ENCODE measurements at regions not wholly inside any gene's neighbourhood (a gene's known extent, or its start where the extent isn't known, plus 50 kb on each side); places are given as distances from the start of the nearest gene placed in this dataset.

DNA sequence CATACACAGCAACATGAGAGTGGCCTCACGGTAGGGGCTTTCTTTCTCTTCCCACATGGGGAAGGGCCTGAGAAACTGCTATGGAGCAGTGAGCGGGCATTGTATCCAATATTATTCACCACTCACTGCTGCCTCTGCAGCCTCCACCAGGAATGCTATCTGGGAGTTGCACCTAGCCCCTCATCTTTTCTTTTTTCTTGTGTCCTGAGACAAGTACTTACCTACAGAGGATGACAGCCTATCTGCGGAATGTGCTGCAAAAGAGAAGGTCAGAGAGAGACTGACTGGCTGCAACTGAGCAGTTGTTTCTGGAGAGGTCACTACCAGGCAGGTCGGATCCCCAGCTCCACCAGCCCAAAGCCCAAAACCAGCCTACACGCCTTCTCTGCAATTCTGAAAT lies 52.1 kb upstream of the HTATIP2 start:
- DNase-seq = no peak

DNA sequence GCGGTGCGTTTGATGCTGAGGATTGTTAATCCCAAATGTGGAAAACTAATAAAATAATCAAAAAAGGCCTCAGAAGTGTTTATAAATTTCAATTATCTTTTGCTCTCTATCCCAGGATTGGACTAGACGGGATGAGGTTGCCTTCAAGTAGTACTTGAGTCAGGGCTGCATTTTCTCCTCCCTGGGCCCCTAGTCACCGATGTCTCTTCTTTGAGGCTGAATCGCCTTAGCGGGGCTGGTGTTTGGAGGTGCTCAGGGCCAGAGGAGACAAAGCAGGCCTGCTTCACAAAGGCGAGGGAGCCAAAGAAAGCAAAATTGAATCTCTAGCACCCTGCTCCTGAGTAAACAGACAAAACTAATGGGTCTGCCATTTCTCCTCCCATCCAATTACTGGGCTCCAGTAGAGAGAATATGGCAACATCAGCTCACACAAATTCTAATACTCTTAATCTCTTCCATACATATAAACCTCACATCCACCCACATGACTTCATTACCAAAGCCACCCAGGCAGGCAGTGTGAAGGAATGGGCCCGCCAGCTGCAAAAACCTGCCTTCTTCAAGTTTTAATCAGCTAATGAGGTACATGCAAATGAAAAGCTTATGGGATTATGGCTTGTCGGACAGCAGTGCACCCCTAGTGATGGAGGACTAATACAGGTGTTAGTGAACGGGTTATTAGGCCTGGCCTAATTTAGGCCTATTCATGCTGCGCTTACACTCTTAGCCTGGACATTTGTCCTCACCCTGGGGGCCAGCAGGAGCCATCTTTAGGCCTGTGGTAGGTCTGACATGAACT lies 52.7 kb upstream of the HTATIP2 start:
- DNase-seq = no peak

- DNase-seq = no peak
These were observed 53.4 kb upstream of the HTATIP2 start for GRCh38 chr11:20310137-20310536.

DNA sequence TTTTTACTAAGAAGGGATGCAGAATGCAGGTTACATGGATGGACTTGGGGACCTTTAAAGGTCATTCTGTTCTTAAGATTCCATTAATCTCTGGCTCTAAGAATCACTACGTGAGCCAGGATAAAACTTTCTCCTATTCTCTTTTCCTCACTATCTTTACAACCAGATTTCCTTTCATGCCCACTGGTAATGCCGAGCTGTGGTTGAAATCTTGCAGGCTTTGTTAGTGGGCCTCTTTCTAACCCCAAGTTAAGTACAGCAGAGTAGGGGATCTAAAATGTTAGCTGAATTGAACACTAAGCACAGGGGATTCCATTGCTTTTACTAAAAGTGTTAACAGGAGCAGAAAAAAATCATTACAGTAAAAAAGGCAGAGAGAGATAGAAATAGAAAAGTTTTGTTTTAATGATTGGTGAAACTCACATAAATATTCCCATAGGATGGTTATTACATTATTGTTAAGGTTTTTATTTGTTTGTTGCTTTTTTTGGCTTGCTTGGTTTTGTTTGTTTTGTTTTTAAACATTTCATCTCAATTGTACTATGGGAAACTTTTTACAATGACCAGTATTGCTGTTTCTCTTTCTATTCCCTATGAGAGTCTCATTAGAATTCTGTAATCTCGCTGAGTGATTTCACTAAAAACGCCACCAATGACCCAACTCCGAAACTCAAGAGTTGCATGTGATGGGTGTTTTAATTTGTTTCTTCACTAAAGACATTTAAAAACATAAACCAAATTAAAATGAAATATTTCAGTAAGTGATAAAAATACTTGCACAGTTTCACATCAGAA lies 54.1 kb upstream of the HTATIP2 start:
- no peak for DNase-seq

GRCh38 chr11:20308601-20309000 lies 54.9 kb upstream of the HTATIP2 start:
- DNase-seq = no peak

- peak; percentile 77 for DNase-seq
These were observed 60.0 kb upstream of the HTATIP2 start for GRCh38 chr11:20303391-20303965.

DNA sequence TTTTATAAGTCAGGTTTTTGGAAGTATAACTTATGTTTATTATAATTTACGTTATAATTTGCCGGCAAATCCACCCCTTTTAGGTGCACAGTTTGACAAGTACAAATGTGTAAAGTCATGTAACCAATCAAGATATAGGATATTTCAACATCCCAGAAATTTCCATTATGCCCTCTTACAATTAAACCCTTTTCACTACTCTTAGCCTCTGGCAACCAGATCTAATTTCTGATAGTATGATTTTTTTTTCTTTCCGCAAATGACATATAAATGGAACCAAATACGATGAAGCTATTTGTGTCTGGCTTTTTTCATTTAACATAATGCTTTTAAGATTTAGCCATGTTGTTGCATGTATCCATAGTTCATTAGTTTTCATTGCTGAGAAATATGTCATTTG lies 69.5 kb upstream of the HTATIP2 start:
- DNase-seq = no peak

DNA sequence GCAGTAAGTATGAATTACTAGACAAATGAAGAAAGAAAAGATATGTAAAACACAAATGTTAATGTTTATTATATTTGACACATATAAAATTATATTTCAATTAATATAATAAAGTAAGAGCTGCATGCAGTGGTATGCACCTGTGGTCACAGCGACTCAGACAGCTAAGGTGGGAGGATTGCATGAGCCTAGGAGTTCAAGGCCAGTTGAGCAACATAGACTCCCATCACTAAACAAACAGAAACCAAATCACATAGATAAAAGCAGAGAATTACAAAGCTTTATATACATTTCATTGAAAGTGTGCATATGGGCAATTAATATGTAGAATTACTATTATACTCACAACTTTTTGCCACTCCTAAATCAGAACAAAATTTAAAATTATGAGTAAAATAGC lies 70.0 kb upstream of the HTATIP2 start:
- DNase-seq = no peak

GRCh38 chr11:20289732-20290131 lies 73.8 kb upstream of the HTATIP2 start:
- DNase-seq = no peak

DNA sequence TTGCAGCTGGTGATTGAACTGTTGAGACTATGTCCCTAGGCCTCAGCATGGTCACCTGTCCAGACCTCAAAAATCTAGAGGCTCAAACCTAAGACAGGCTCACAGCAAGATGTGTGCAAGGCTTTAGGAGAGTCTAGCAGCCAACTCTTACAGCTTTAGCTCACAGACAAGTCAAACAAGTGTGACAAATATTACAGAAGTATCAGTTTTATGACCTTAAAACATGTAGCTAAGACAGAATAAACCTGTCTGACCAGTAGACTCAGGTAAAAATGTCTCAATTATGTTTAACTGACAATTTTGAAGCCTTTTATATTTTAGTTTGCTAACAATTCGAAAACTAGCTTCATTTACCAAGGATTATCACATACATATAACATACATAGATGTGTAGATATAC lies 80.0 kb upstream of the HTATIP2 start:
- DNase-seq = no peak

DNA sequence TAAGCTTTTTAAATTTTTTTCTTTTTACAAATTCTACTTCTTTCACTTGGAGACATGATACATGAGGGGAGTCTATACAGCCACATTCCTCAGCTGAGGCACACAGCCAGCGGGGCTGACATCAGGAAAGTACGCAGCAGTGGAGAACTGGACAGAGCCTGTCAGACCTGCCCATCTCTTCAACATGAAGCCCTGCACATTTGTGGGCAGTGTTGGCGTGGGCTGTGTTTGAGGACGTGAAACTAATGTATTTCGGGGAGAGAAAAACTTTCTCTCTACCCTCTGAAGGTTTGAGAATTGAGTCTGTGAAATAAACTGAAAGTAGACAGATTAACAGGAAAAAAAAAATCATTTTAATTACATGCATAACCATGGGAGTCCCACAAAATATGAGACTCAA lies 84.8 kb upstream of the HTATIP2 start:
- DNase-seq = no peak

GRCh38 chr11:20277014-20277413 lies 86.5 kb upstream of the HTATIP2 start:
- no peak for DNase-seq

- no peak for DNase-seq
These were observed 87.2 kb upstream of the HTATIP2 start for GRCh38 chr11:20275987-20276965.

GRCh38 chr11:20274031-20274430 lies 89.5 kb upstream of the HTATIP2 start:
- no peak for DNase-seq

- DNase-seq = no peak
These were observed 101.3 kb upstream of the DBX1 start for GRCh38 chr11:20261526-20261925.

DNA sequence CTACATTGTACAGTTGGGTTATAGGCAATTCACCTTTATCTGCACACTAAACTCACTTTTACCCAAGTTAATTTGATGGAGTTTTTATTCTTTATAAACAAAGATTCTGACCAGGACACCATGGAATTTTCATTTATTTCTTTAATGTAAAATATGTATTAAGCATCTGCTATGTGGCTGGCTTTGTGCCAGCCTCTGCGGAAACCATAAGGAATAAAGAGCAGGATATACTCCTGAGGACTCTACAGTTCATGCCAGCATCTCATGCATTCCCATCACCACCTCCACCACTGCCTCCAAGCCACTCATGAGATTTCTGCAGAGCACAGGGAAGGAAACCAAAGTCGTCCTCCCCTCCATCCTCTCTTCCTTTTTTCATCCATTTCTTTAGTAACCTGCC lies 100.0 kb upstream of the DBX1 start:
- DNase-seq = no peak

GRCh38 chr11:20259506-20259905 lies 99.2 kb upstream of the DBX1 start:
- no peak for DNase-seq

GRCh38 chr11:20258376-20258895 lies 98.2 kb upstream of the DBX1 start:
- peak; percentile 66 for DNase-seq

DNA sequence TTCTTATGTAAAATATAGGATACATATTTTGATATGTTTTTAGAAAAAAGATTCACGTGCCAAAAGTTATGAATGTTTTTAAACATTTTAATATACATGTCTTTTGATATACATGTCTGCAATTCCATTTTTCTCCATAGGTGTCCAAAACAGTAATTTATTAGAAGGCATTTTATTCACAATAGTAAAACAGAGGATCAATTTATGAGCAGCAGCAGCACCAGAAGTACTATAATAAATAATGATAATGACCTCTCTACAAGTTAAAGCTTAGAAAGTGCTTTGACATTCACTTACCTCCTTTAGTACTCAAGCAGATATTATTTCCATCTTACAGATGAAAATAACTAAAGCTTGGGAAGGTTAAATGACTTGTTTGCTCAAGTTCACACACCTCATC lies 96.7 kb upstream of the DBX1 start:
- DNase-seq = no peak

DNA sequence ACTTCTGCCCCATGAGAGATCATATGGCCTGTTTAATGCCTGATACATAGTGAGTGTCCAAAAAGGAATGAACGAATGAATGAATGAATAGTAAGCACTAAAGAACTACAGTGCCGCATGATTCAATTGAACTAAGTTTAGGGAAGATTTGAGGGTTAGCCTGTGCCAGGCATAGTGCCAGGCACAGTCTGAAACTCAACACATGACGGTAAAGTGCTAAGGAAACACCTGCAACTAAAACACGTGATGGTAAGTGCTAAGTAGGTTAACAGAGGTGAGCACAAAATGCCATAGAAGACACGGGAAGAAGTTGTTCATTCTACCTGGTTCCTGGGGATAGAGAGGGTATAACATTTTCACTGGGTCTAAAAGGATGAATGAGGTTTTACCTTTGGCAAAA lies 93.5 kb upstream of the DBX1 start:
- no peak for DNase-seq

- no peak for DNase-seq
These were observed 91.2 kb upstream of the DBX1 start for GRCh38 chr11:20251496-20251895.

DNA sequence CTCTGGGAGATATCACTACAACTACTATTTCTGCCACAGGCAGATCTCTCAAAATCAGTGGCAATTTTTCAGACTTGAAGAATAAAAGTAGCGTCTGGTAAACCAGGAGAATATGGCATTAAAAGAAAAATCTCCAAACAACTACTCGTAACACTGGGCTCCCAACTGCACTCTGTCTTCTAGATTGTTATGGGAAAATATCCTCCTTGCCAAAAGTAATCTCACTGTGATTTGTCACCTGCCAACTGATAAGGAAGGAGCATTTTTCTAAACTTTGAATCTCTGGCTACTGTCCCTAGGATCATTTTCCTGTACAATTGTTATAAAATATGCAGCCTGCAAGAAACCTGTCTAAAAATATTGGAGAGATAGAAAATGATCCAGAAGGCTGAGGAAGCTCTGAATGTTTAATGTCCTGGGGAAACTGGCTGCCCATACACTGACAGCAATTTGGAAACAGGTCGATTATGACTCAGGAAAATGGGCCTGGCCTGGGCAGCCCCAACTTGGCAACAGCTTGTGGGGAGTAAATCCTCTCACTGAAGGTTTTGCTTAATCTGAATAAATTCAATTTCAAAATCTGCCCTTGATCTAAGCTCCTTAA lies 90.5 kb upstream of the DBX1 start:
- no peak for DNase-seq
